ENCODE measurements at regions not wholly inside any gene's neighbourhood (a gene's known extent, or its start where the extent isn't known, plus 50 kb on each side); places are given as distances from the start of the nearest gene placed in this dataset.

- Histone ChIP-seq H4K20me1 (ENCODE audit: insufficient read depth, low read length, poor library complexity, severe bottlenecking) (no peaks in the 10 kb centered on the region), H3K9me3 (ENCODE audit: insufficient read depth, low read depth, low read length) (no peaks in the 10 kb centered on the region), H3K9me2 (replicated peaks; ENCODE audit: low read depth, low read length) (no peaks in the 10 kb centered on the region), H3F3A (ENCODE audit: low read depth) (no peaks in the 10 kb centered on the region), H3K9ac (ENCODE audit: low read depth, low read length, poor library complexity, severe bottlenecking) (no peak overlapping the region), H3K4me2 (ENCODE audit: low read depth, low read length, poor library complexity, severe bottlenecking) (no peak overlapping the region), H3K36me3 (ENCODE audit: insufficient read depth, low read length) (no peaks in the 10 kb centered on the region), H3K27me3 (ENCODE audit: insufficient read depth, low read length, poor library complexity, severe bottlenecking) (peaks cover 73% of the 10 kb centered on the region), H3K4me1 (ENCODE audit: insufficient read depth, low read length, poor library complexity, severe bottlenecking) (peaks cover 3% of the 10 kb centered on the region), H3K4me3 (ENCODE audit: low read length, poor library complexity, severe bottlenecking) (no peak overlapping the region), H2AFZ (ENCODE audit: low read length) (no peak overlapping the region), H3K79me2 (ENCODE audit: insufficient read depth, low read length) (no peaks in the 10 kb centered on the region)
- TF ChIP-seq, protein P1, sequence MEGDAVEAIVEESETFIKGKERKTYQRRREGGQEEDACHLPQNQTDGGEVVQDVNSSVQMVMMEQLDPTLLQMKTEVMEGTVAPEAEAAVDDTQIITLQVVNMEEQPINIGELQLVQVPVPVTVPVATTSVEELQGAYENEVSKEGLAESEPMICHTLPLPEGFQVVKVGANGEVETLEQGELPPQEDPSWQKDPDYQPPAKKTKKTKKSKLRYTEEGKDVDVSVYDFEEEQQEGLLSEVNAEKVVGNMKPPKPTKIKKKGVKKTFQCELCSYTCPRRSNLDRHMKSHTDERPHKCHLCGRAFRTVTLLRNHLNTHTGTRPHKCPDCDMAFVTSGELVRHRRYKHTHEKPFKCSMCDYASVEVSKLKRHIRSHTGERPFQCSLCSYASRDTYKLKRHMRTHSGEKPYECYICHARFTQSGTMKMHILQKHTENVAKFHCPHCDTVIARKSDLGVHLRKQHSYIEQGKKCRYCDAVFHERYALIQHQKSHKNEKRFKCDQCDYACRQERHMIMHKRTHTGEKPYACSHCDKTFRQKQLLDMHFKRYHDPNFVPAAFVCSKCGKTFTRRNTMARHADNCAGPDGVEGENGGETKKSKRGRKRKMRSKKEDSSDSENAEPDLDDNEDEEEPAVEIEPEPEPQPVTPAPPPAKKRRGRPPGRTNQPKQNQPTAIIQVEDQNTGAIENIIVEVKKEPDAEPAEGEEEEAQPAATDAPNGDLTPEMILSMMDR (conservative IDR thresholded peaks at IDR 0.05; ENCODE audit: low read length) = no peak
- TF ChIP-seq EZH2phosphoT487 (IDR thresholded peaks at IDR 0.05; ENCODE audit: borderline replicate concordance) = no peak
Measured at GRCh38 chr17:55654821-55655220, 67.8 kb downstream of the TMEM100 start.

GRCh38 chr17:55654022-55654421, 68.6 kb downstream of the TMEM100 start:
- Histone ChIP-seq H4K20me1 (ENCODE audit: insufficient read depth, low read length, poor library complexity, severe bottlenecking) (no peaks in the 10 kb centered on the region), H3K27me3 (ENCODE audit: insufficient read depth, low read length, poor library complexity, severe bottlenecking) (peaks cover 70% of the 10 kb centered on the region), H3K4me2 (ENCODE audit: low read depth, low read length, poor library complexity, severe bottlenecking) (no peak overlapping the region), H2AFZ (ENCODE audit: low read length) (no peak overlapping the region), H3K36me3 (ENCODE audit: insufficient read depth, low read length) (no peaks in the 10 kb centered on the region), H3K4me3 (ENCODE audit: low read length, poor library complexity, severe bottlenecking) (no peak overlapping the region), H3K9me3 (ENCODE audit: insufficient read depth, low read depth, low read length) (no peaks in the 10 kb centered on the region), H3K79me2 (ENCODE audit: insufficient read depth, low read length) (no peaks in the 10 kb centered on the region), H3K9ac (ENCODE audit: low read depth, low read length, poor library complexity, severe bottlenecking) (no peak overlapping the region), H3F3A (ENCODE audit: low read depth) (no peaks in the 10 kb centered on the region), H3K9me2 (replicated peaks; ENCODE audit: low read depth, low read length) (no peaks in the 10 kb centered on the region), H3K4me1 (ENCODE audit: insufficient read depth, low read length, poor library complexity, severe bottlenecking) (no peaks in the 10 kb centered on the region)
- TF ChIP-seq, protein P1 (conservative IDR thresholded peaks at IDR 0.05; ENCODE audit: low read length) = no peak
- no peak for TF ChIP-seq EZH2phosphoT487 (IDR thresholded peaks at IDR 0.05; ENCODE audit: borderline replicate concordance)

- TF ChIP-seq, protein P1 (conservative IDR thresholded peaks at IDR 0.05; ENCODE audit: low read length) = no peak
- TF ChIP-seq EZH2phosphoT487 (IDR thresholded peaks at IDR 0.05; ENCODE audit: borderline replicate concordance) = no peak
- Histone ChIP-seq H3K9me3 (ENCODE audit: insufficient read depth, low read depth, low read length) (no peaks in the 10 kb centered on the region), H3K4me1 (ENCODE audit: insufficient read depth, low read length, poor library complexity, severe bottlenecking) (no peaks in the 10 kb centered on the region), H3F3A (ENCODE audit: low read depth) (no peaks in the 10 kb centered on the region), H3K36me3 (ENCODE audit: insufficient read depth, low read length) (no peaks in the 10 kb centered on the region), H3K9ac (ENCODE audit: low read depth, low read length, poor library complexity, severe bottlenecking) (no peak overlapping the region), H3K4me3 (ENCODE audit: low read length, poor library complexity, severe bottlenecking) (no peak overlapping the region), H3K27me3 (ENCODE audit: insufficient read depth, low read length, poor library complexity, severe bottlenecking) (peaks cover 58% of the 10 kb centered on the region), H4K20me1 (ENCODE audit: insufficient read depth, low read length, poor library complexity, severe bottlenecking) (no peaks in the 10 kb centered on the region), H3K79me2 (ENCODE audit: insufficient read depth, low read length) (no peaks in the 10 kb centered on the region), H3K9me2 (replicated peaks; ENCODE audit: low read depth, low read length) (no peaks in the 10 kb centered on the region), H3K4me2 (ENCODE audit: low read depth, low read length, poor library complexity, severe bottlenecking) (no peak overlapping the region), H2AFZ (ENCODE audit: low read length) (no peak overlapping the region)
Measured at GRCh38 chr17:55652825-55653224, 69.8 kb downstream of the TMEM100 start.
